NCI-H226 (cell line): ENCODE measurements at regions not wholly inside any gene's neighbourhood (a gene's known extent, or its start where the extent isn't known, plus 50 kb on each side); places are given as distances from the start of the nearest gene placed in this dataset.
"Not testable (repeated sequence)": the region's sequence is repeated elsewhere in the genome, so short reads cannot be mapped to it uniquely, and the experiment has no call there.

Experiments
- DNase-seq: peaks from one replicate; pipeline ENCODE4 v3.0.0-alpha.2; 2015

DNA sequence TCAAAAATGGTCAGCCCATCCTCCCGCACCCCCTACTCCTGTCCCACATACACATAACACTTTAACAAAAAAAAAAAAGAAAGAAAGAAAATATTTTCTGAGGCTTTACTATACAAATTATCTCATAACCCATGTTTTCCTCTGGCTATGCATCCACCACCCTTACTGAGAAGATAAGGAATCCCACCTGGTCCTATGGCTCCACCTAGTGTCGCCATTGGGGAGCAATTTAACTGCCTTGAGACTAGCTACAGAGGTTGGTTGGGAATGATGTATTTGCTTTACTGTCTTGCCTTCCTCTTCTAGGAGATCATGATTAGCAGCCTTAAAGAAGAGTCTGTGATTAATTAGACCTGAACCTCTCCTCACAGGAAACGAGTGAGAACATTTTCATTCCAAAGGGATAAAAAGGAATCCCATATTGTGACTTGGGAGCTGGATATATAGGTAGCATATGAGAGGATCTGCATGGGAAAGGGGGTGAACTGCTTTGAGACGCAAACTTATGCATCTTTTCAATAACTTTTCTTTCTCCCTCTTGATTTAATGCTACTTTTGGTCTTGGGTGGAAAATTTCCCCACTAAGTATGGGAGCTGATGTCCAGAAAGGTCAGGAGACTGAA lies 77.7 kb upstream of the SELENOP start:
- peak; percentile 47 for DNase-seq

GRCh38 chr5:42888771-42889170 lies 77.1 kb upstream of the SELENOP start:
- DNase-seq = no peak

DNA sequence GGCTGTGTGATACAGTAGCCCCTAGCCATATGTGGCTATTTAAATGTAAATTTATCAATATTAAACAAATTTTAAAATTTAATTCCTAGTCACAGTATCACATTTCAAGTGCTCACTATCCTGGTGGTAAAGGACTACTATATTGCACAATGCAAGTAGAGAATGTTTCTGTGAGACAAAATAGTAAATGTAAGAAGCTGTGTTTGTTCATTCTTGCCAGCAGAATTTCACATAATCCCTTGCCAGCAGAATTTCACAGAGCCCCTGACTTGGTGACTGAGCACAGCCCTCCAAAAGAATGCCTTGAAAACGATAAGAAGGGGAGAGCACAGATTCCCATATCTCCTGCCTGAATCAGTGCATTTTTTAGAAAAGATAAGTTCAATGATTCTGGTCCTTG lies 75.9 kb upstream of the SELENOP start:
- DNase-seq = no peak

DNA sequence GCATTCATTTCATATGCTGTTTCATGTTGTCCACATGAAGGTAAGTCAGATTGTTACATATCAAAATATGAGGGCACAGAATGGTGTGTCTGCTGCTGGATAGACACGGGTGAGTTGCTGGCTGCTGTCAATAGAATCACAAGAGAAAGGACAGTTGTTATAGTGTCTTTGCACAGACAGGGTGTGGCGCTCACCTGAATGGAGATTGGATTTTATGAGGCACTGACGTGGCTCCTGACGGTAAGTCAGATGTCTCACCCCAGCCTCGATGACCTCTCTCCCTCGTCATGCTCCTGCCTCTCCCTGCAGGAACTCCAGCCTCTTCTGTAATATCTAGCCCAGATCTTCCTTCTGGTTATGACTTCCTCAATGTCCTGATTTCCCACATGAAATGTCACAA lies 75.4 kb upstream of the SELENOP start:
- no peak for DNase-seq

DNA sequence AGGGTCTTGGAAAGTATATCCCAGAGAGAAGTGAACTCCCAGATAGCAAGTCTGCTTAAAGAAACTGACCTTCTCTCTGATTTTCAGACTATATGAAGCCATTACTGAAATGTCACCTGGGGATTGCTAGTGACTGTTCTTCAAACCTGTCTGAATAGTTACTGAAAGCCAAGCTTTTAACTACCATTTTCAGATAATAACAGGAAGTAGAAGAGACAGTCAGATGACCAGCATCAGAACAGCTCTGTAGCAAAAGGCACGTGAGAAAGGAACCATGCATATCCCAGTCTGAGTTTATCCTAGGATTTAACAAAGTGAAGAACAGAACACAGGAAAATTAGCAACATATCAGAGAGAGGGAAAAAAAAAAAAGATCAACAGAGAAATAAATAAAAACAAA lies 74.9 kb upstream of the SELENOP start:
- no peak for DNase-seq

DNA sequence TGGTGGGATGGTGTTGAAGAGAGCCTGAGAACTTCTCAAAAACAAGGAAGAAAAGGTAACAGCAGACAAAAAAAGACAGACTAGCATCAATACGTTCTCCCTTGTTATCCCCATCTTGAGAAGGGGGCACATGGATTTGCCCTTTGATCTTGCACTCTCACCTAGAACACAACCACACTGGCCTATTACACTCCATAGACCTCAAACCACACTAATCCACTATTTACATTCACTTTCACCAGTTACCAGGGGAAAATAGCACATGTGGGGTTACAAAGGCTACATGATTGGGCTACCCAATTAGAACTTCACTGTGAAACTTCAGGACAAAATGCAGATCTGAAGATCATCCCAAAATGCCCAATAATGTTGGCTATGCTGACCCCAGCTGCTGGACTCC lies 72.6 kb upstream of the SELENOP start:
- no peak for DNase-seq

- DNase-seq = no peak
Measured at GRCh38 chr5:42881416-42882117, 69.9 kb upstream of the SELENOP start.

- DNase-seq = no peak
Measured at GRCh38 chr5:42880496-42881150, 68.9 kb upstream of the SELENOP start.

- DNase-seq = no peak
Measured at GRCh38 chr5:42879291-42879690, 67.6 kb upstream of the SELENOP start.

DNA sequence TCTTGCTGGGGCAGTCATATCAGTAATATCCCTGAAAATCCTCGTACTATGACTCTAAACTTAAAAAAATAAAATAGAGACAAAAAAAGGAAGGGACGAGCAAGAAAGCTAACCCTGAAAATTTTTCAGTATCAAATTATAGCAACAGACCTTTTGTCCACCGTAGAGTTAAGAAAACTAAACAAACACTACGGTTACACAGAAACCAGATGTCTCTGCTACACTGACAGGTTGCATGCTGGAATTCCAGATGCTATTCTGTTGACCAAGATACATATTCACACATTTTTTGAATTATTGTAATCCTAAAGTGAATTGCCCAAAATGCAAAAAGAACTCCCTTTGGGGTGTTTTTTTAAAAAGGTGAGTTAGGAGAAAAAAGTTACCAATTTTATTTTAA lies 66.9 kb upstream of the SELENOP start:
- no peak for DNase-seq

GRCh38 chr5:42878041-42878440 lies 66.3 kb upstream of the SELENOP start:
- no peak for DNase-seq

GRCh38 chr5:42877431-42877830 lies 65.7 kb upstream of the SELENOP start:
- no peak for DNase-seq

- DNase-seq = peak; percentile 3
Measured at GRCh38 chr5:42876375-42876844, 64.7 kb upstream of the SELENOP start.

- DNase-seq = no peak
Measured at GRCh38 chr5:42875785-42876374, 64.2 kb upstream of the SELENOP start.

DNA sequence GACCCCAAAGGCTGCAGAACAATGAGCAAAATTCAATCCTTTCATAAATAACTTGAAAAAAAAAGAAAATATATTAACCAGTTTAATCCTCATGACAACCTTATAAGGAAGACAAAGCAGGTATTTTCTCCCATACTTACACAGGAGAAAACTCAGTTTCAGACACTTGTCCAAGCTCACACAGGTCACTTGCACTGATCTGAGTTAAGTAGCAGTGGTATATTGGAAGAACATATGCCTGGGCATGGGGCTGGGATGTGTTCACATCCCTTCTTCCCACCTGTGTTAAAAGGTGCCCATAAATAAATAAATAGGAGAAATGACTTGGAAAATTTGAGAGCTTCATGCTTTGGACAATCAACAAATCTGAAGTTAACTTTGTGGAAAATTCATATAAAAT lies 63.5 kb upstream of the SELENOP start:
- no peak for DNase-seq

DNA sequence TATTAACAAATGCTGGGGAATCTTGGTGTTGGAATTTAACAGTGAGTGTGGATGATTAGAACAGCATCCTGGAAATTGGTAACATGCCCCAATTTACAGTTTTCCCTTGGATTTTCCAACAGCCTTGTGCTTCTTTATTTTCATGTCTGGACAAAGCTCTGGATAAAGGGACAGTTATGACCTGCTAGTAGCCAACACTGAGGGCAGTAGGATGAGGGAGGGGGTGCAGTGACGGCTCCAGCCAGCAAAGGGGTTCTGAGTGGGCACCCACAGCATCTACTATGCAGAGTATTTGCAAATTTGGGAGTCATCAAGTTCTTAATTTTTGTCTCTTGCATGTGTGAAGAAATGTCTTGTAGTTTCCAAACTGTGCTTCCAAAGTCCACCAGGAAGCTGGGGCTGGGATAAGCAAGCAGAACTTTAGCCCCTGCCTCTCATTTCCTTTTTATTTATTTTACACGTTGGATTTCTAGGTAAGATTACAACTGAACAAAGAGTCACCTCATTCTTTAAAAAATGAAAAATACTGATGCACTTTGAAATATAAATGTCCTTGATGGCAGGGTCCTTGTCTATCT lies 63.0 kb upstream of the SELENOP start:
- no peak for DNase-seq

GRCh38 chr5:42872865-42873264 lies 61.2 kb upstream of the SELENOP start:
- no peak for DNase-seq

GRCh38 chr5:42870882-42871418 lies 59.3 kb upstream of the SELENOP start:
- peak; percentile 55 for DNase-seq

GRCh38 chr5:42868417-42868816 lies 56.7 kb upstream of the SELENOP start:
- not testable (repeated sequence) for DNase-seq

DNA sequence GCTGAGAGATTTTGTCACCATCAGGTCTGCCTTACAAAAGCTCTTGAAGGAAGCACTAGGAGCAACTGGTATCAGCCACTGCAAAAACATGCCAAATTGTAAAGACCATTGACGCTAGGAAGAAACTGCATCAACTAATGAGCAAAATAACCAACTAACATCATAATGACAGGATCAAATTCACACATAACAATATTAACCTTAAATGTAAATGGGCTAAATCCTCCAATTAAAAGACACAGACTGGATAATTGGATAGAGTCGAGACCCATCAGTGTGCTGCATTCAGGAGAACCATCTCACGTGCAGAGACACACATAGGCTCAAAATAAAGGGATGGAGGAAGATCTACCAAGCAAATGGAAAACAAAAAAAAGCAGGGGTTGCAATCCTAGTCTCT lies 53.1 kb upstream of the SELENOP start:
- DNase-seq = not testable (repeated sequence)
